T-helper 2 cell (primary cell): ENCODE measurements at regions not wholly inside any gene's neighbourhood (a gene's known extent, or its start where the extent isn't known, plus 50 kb on each side); places are given as distances from the start of the nearest gene placed in this dataset.

Experiments
- DNase-seq, 5 experiments: peaks; one replicate each; pipeline versions ENCODE4 v3.0.0 to v3.0.0-alpha.2; 2012 to 2022

DNA sequence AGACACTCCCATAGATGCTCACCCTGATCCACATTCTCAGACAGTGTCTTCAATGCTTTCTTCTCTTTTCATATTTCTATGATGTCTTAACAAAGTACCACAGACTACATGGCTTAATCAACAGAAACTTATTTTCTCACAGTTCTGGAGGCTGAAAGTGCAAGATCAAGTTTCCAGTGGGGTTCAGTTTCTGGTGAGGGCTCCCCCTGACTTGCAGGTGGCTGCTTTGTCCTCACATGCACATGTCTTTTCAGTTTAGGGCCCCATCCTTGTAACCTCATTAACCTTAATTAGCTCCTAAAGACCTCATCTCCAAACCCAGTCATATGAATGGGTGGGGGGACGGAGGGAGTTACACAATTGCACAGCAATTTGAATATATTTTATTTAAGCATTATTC, 335.8 kb downstream of the AASDHPPT start:
- DNase-seq: no peak

DNA sequence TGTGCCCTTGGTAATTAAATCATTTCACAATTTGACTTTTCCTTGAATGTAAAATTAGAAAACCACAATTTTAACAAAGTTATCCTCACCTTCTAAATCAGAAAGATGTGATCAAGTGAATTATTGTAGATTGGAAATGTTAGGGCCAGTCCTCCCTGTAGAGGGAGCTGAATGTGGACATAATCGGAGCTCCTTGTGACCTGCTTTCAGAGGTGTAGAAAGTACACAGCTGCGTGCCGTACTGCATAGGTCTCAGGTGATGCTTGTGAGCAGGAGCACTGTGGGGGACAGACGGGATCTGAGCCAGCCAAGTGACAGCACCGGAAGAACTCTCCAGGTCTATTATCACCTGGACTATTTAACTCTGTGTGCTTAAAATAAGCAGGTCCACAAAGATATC, 338.0 kb downstream of the AASDHPPT start:
- no peak for DNase-seq

DNA sequence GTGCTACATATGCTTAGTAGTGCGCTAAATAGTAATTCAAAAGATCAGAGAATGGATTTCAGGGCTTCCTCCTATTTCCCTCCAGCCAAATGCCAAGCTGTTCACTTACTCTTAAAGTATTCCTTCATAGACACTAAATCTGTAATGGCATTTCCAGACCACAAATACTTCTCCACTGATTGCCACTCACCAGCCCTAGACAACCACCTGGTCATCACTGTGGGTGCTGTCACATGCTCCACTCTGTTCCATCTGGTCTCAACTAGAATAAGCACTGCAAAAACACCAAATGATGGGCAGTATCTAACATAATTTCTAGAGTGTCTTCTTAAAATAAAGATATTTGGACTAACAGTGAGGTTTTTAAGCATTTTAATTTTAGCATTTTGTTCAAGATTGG, 341.3 kb downstream of the AASDHPPT start:
- DNase-seq: no peak

- no peak for DNase-seq
These were observed 342.7 kb downstream of the AASDHPPT start for GRCh38 chr11:106420048-106420665.

GRCh38 chr11:106420686-106421085, 343.2 kb downstream of the AASDHPPT start:
- no peak for DNase-seq

DNA sequence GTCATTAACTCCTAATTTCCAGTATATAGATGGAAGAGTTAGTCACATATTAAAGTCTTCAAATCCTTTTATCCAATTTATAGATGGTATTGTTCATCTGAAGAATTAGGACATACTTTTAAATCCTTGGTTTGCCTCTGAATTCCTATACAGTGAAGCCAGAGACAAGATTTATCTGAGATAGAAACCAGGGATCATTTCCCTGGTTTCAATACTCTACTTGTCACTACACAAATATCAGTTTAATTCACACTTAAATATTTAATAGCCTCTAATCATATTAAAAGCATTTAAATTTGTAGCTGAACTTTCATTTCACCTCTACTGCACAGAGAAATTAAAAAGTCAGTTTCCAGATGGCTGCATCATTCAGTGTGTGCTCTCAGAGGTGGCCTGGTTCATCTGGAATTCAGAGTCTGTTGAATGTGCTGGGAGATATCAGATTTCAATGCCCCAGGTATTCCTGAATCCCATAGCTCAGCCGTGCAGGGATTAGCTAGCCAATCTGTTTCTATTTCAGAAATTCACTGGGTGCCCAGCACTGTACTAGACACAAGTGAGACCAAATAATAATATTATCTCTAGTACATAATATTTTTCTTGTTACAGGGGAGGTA, 344.3 kb downstream of the AASDHPPT start:
- DNase-seq: no peak

- DNase-seq: no peak
These were observed 345.1 kb downstream of the AASDHPPT start for GRCh38 chr11:106422583-106422982.

DNA sequence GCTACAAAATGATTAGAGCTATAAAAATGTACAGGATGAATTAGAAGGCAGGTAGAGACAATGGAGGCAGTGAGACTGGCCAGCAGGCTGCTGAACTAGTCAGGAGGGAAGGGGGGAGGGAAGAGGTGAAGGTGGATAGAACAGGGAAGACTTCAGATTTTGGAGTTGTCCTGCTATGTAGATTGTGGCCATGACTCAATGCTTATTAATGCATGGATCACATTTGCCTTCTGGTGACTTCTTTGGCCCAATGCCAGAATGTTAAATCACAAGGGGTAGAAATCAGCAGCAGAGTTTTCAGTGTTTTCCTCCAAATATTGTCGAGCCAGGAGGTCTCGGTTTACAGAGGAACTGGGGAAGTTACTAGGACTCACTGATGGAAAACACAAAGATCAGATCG, 346.6 kb downstream of the AASDHPPT start:
- no peak for DNase-seq

DNA sequence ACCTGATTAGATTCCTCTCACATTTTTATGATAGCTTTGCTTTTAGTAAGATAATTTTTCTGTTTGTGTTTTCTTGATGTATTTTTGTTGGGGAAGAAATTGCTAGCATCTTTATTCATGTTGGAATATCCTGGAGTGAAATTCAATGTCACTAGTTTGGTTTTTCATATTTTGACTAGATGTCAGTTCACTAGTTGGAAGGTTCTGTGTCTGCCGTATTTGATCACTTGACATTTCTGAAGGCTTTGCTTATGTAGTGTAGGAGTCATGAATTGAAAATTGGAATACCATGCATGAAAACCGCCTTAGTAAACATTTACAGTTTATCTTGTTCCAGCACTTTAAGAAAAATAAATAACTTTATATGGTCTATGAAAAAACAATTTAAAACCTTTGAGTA, 348.4 kb downstream of the AASDHPPT start:
- no peak for DNase-seq

DNA sequence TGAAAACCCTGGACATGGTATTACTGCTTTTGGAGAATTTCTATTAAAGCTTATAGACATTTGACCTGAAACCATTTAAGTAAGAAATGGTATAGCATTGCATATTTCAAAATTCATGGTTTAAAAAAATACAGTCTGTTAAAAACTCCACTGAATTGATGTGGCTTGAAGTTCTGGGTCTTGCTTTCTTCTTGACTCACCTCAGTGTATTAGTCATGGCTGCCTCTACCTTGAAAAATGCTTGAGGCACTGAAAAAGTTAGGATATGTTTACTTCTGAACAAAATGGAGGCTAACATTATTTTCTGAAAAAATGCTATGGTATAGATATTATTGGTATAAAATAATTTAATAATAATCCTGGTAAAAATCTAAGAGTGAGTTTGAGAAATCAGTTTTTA, 349.2 kb downstream of the AASDHPPT start:
- no peak for DNase-seq

DNA sequence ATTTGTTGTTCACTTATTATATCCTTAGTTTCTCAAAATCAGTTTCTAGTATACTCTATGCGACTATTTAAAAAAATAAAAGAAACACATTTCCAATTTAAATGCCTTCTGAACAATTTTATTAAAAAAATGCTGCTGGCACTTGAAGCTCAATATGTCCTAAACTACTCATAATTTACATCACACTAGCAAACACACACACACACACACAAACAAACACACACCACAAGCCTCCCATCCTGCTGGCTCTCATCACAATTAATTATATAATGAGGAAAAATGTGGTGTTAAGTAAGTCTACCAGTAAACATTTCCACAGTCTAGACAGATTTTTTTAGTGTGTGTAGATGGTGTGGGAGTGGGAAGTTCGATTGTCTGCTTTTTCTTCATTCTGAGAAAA, 350.3 kb downstream of the AASDHPPT start:
- DNase-seq: no peak

GRCh38 chr11:106442032-106442431, 364.6 kb downstream of the AASDHPPT start:
- DNase-seq: no peak

DNA sequence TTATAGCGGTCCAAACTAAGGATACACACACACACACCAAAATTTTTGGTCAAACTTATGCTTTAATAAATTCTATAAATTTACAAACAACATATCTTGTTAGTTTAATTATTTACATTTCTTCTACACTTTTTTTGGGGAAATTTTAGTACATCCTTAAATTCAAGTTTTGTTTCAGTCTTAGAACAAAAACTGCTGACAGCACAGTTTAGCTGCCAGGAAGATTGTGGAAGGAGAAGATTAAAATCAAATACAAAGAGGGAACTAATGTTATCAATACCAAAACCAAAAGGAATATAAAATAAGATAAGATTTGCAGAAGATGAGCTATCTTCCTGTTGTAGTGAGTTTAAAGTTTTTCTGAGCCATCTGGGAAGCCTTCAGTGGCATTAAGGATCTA, 368.8 kb downstream of the AASDHPPT start:
- no peak for DNase-seq

DNA sequence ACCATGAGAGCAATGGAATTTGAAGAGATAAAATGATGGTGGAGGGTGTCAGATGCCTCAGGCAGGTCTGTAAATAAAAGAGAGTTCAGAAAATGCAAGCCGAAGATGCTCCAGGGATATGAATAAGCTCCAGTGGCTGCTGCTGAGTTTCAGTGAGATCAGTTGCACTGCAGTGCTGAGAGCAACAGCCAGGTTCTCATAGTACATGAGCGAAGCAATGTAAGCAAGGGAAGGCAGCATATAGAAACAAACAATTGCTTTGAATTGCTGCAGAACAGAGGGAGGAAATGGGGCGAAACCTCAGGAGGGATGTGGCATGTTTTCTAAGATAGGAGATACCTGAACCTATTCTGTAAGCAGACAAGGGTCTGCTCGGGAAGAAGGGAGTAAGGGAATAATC, 369.5 kb downstream of the AASDHPPT start:
- peak in 1 of 5 experiments; percentile 16 for DNase-seq

DNA sequence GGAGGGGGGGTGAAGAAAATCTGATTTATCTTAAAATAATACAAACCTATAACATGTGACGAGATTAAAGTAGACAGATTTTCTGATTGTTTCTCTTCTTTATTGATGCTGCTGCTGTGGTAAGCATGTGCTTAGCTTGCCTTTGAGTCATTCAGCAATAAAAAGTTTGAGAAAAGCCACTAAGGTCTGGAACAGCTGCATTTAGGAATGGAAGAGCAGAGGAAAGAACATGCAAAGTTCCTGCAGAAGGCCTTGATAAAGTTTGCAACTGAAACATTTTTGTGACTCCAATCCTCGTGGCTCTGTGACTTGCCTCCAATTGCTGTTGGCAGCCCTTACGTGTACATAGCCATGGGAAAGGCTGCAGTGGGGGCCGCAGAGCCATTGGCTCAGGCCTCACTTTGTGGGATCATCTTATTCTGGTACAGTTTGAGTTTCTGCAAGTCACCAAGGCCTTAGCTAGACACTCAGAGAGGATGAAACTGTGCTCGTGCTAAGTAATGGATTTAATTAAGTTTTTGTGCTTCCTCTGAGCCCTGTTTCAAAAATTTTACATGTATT, 370.2 kb downstream of the AASDHPPT start:
- DNase-seq: no peak

DNA sequence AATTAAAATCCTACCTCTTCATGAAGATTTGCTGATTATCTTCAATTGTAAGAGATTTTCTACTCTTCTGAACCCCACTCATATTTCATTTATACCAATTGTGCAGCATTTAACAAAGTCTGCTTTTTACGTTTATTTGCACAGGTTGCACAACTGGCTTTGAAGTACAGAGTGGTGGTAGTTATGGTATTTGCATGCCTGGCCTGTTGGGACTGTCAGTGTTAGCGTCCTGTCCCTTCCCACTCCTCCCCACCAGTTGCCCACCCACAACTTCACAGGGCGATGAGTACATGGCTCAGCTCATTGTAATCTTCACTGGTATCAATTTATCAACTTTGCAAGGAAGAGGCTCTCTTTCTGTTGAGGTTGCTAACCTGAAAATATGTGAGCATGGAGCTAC, 372.3 kb downstream of the AASDHPPT start:
- no peak for DNase-seq

DNA sequence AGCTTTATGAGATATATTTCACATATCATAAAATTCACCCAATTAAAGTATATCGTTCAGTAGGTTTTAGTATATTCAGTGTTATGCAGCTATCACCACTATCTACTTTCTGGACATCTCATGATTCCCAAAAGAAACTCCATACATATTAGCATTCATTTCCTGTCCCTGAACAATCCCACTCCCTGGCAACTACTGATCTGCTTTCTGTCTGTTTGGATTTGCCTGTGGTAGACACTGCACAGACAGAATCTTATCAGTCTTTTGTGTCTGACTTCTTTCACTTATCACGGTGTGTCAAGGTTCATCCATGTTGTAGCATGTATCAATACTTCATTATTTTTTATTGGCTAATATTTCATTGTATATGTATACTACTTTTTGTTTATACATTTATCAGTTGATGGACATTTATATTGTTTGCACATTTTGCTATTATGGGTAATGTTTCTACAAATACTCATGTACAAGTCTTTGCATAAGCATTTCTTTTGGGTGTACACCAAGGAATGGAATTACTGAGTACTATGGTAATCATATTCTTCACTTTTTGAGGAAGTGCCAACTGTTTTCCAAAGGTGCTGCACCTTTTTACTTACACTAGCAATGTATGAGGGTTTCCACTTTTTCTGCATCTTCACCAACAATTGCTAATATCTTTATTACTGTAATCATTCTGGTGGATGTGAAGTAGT, 373.9 kb downstream of the AASDHPPT start:
- DNase-seq: no peak

DNA sequence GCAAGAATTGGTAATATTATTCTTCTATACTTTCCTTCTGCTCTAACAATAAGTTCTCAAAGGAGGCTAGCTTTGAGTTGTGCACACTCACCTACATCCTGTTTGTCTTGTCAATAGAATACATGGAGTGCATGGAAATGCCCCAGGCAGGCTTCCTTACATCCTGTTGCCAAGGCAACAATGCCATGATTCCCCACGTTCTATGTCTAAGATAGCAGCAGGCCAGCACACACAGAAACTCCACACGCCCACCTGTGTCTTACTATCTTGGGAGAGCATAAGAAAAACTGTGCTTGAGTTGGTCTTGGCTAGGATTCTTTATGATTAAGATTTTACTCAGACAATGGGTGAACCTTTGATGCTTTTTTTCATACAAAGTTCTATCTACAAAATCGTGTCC, 379.2 kb downstream of the AASDHPPT start:
- no peak for DNase-seq

GRCh38 chr11:106457727-106458126, 380.3 kb downstream of the AASDHPPT start:
- DNase-seq: no peak

DNA sequence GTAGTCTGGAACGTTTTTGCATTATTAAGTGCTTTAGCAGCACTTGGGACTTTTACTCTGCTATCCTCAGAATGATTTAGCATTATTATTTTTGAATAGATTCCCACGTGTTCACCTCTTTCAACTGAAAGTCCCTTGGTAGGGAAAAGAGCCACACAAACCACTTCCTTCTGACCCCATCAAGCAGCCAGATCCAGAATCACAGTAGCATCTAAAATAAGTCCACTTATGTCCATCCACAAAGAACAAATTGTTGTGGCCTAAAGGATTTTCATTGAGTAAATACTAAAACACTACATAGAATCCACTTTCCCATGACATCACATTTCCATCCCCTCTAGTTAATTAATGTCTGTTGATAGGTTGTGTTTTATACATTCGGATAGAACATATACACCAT, 381.7 kb downstream of the AASDHPPT start:
- DNase-seq: no peak

DNA sequence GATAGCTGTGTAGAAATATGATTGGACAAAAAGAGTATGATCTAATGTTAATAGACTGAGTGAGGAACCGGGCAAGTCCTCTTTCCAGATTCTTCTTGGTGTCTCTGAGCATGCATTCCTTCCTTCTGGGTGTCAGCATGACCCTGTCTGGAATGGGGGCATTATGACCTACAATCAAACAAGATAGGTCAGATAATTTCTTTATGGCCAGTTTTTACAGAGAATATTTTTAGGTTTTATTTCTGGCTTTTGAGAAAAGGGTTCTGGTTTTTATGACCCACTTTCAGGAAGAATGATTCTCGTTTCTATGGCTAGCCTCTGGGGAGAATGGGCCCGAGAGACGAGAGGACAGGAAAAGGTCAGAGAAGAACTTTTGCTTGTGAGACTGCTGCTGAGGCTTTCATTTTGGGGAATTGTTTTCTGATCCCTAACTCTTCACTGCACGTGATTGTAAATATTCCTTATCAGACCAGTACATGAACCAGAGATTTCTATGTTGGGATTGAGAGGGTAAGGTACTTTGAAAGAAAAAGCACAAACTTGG, 383.8 kb downstream of the AASDHPPT start:
- no peak for DNase-seq

DNA sequence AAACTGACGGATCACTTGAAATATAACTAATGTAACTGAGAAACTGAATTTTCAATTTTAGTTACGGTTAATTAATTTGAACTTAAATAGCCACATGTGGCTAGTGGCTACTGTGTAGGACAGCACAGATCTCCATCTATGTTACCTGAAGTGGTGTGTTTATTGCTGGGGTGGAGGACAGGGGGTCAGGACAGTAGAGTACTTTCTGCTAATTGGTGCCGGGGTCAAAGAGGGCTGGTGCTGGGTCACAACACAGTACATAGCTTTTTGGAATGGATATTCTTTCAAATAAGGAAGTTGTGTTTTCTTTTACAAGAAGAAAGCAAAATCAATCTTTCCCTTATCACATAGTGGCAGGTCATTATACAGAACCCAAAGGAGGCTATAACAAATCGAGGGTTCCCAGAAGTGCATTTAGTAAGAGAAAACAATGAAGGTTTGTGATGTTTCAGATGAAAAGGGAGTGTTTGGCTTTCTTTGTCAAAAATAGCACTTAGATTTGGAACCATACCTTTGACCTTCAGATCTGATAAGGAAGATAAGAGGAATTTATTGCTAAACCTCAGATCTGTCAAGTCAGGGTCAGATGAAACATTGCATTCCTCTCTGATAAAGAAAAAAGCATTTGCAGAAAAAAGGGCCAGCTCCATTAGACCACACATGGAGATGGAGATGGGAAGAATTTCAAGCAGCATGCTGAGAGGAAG, 384.5 kb downstream of the AASDHPPT start:
- DNase-seq: no peak

DNA sequence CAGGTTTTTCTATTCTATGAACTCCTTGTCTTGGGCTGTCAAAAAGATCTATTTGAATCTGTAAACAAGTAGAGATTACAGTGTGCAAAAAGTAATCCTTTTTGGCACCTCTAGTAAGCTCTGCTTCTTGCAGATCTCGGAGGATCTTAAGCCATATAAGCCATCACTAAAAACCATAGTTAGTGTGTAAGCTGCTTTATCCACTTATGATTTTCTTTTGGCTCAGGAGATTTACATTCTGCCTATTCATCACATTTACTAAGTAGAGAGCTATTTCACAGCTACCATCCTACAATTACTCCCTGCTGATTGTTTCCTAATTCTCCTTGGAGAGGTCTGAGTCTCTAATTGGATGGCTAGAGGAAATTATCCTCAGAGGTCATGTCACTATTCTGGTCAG, 385.7 kb downstream of the AASDHPPT start:
- no peak for DNase-seq
